ENCODE measurements at regions not wholly inside any gene's neighbourhood (a gene's known extent, or its start where the extent isn't known, plus 50 kb on each side); places are given as distances from the start of the nearest gene placed in this dataset.

DNA sequence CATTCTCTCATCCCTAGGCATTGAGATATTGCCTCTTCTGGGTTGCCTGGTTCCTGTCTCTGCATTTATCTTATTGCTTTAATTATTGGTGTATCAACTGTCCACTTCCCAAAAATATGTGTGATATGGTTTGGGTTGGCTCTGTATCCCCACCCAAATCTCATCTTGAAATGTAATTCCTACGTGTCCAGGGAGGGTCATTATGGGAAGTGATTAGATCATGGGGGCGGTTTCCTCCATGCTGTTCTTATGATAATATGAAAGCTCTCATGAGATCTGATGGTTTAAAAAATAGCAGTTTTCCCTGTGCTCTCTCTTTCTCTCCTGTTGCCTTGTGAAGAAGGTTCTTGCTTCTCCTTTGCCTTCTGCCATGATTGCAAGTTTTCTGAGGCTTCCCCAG is 308.3 kb upstream of the HS3ST1 start:
- TF ChIP-seq, protein P1, sequence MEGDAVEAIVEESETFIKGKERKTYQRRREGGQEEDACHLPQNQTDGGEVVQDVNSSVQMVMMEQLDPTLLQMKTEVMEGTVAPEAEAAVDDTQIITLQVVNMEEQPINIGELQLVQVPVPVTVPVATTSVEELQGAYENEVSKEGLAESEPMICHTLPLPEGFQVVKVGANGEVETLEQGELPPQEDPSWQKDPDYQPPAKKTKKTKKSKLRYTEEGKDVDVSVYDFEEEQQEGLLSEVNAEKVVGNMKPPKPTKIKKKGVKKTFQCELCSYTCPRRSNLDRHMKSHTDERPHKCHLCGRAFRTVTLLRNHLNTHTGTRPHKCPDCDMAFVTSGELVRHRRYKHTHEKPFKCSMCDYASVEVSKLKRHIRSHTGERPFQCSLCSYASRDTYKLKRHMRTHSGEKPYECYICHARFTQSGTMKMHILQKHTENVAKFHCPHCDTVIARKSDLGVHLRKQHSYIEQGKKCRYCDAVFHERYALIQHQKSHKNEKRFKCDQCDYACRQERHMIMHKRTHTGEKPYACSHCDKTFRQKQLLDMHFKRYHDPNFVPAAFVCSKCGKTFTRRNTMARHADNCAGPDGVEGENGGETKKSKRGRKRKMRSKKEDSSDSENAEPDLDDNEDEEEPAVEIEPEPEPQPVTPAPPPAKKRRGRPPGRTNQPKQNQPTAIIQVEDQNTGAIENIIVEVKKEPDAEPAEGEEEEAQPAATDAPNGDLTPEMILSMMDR (IDR thresholded peaks at IDR 0.05): no peak
- TF ChIP-seq ZFX (IDR thresholded peaks at IDR 0.05; ENCODE audit: borderline replicate concordance): no peak
